Neural progenitor cell (in vitro differentiated cells): ENCODE measurements at regions not wholly inside any gene's neighbourhood (a gene's known extent, or its start where the extent isn't known, plus 50 kb on each side); places are given as distances from the start of the nearest gene placed in this dataset.

ENCODE experiments used
- EZH2 ChIP-seq: fragments of 200-600 bp; sonication (generic); IDR thresholded peaks from 2 replicates; pipeline ENCODE4 v1.6.1; 2017; ENCODE audit warnings: antibody characterized with exemption, mild to moderate bottlenecking, moderate library complexity
- TF ChIP-seq, protein P1 (sequence below): fragments of 200-600 bp; sonication (generic); IDR thresholded peaks from 2 replicates; pipeline ENCODE4 v1.5.1; 2017; ENCODE audit warnings: antibody characterized with exemption, mild to moderate bottlenecking

DNA sequence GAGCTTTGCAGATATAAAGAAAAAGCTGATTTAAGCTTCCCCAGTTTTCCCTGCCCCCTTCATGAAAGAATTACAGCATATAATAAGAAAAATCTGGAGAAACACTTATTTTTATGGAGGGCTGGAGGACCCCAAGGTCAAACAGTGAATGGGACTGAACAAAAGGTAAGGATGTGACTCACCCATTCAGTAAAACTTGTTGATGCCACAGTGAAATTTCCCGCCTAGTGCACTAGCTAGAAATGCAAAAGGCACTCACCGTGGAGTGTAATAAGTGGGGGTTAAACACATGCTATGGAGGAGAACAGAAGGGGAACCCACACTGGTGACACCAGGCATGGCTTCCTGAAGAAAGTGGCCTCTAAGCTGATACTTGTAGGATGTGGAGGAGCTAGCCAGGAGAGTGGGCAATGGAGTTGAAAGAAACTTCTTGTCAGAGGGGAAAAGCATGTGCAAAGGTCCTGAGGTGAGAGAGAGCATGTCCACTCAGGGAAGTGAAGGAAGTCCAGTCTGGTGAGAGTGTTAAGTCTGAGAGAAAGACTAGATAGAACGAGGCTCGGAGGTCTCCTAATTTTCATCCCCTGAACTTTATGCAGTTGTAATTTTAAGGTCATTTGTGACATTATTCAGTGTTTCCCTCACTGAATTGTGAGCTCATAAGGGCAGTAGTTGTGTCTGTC is 77.1 kb downstream of the MIAT start:
- TF ChIP-seq, protein P1, sequence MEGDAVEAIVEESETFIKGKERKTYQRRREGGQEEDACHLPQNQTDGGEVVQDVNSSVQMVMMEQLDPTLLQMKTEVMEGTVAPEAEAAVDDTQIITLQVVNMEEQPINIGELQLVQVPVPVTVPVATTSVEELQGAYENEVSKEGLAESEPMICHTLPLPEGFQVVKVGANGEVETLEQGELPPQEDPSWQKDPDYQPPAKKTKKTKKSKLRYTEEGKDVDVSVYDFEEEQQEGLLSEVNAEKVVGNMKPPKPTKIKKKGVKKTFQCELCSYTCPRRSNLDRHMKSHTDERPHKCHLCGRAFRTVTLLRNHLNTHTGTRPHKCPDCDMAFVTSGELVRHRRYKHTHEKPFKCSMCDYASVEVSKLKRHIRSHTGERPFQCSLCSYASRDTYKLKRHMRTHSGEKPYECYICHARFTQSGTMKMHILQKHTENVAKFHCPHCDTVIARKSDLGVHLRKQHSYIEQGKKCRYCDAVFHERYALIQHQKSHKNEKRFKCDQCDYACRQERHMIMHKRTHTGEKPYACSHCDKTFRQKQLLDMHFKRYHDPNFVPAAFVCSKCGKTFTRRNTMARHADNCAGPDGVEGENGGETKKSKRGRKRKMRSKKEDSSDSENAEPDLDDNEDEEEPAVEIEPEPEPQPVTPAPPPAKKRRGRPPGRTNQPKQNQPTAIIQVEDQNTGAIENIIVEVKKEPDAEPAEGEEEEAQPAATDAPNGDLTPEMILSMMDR: no peak
- TF ChIP-seq EZH2: no peak
